B cell (primary cell): ENCODE measurements at regions not wholly inside any gene's neighbourhood (a gene's known extent, or its start where the extent isn't known, plus 50 kb on each side); places are given as distances from the start of the nearest gene placed in this dataset.
"Not testable (repeated sequence)": the region's sequence is repeated elsewhere in the genome, so short reads cannot be mapped to it uniquely, and the experiment has no call there.

Experiments used
- ATAC-seq: fragments of 200-7000 bp; cut with Tn5 transposase; one replicate; pipeline ENCODE4 v1.10.0; 2021; ENCODE audit warnings: low read depth, mild to moderate bottlenecking, moderate number of reproducible peaks, moderate library complexity
- CTCF ChIA-PET: fragments of 350-600 bp; sonication (Branson Sonifier 250); formaldehyde crosslinking; loops from one replicate; lab custom pipeline; 2021; ENCODE audit warnings: antibody characterized with exemption, inconsistent platforms; lab: Charles Lee
- POLR2A ChIA-PET: fragments of 350-600 bp; sonication (Branson Sonifier 250); formaldehyde crosslinking; loops from one replicate; lab custom pipeline; 2021; ENCODE audit warnings: antibody characterized with exemption; lab: Charles Lee
- DNase-seq: peaks from one replicate; pipeline ENCODE4 v3.0.0; 2013
- H2AFZ ChIP-seq: 2 replicates; pipeline ENCODE4 v1.6.1; 2012; ENCODE audit warnings: mild to moderate bottlenecking, low read depth, low read length; ENCODE audit not compliant: insufficient read depth, poor library complexity, severe bottlenecking
- H3K27ac ChIP-seq, 2 donors: 1 replicate in 1 of 2; 2 replicates in 1 of 2; pipeline ENCODE4 v1.5.1; 2012 to 2013; ENCODE audit warnings: low read length in 2 of 2, mild to moderate bottlenecking in 2 of 2, moderate library complexity in 1 of 2
- H3K27me3 ChIP-seq, 4 experiments: fragments of 200-600 bp in 1 of 4; sonication (generic) in 1 of 4; replicated peaks in 1 of 4; 1 replicate in 2 of 4; 2 replicates in 2 of 4; pipeline versions ENCODE4 v1.6.1 to v1.7.0; 2013 to 2016; ENCODE audit warnings: low read length in 3 of 4, mild to moderate bottlenecking in 2 of 4, mixed read lengths in 1 of 4, moderate library complexity in 1 of 4; ENCODE audit not compliant: insufficient read depth in 4 of 4, control insufficient read depth in 3 of 4; ENCODE audit errors: control extremely low read depth in 1 of 4
- H3K36me3 ChIP-seq, 2 experiments: replicated peaks in 1 of 2; 1 replicate in 1 of 2; 2 replicates in 1 of 2; pipeline versions ENCODE4 v1.6.1 to v1.7.1; 2013; ENCODE audit warnings: low read length in 1 of 2; ENCODE audit not compliant: insufficient read depth in 2 of 2, control insufficient read depth in 1 of 2; ENCODE audit errors: control extremely low read depth in 1 of 2, extremely low read depth in 1 of 2
- H3K4me1 ChIP-seq, 2 donors: fragments of 200-600 bp in 1 of 2; sonication (generic) in 1 of 2; 1 replicate in 1 of 2; 2 replicates in 1 of 2; pipeline versions ENCODE4 v1.5.1 to v1.6.1; 2013 to 2017; ENCODE audit warnings: low read length in 2 of 2; ENCODE audit not compliant: control insufficient read depth in 2 of 2, insufficient read depth in 2 of 2
- H3K4me2 ChIP-seq: replicated peaks from 2 replicates; pipeline ENCODE3; 2012; ENCODE audit warnings: mild to moderate bottlenecking, low read depth, low read length; ENCODE audit not compliant: poor library complexity, severe bottlenecking
- H3K4me3 ChIP-seq, 5 experiments: fragments of 200-600 bp in 1 of 5; sonication (generic) in 1 of 5; 1 replicate in 3 of 5; 2 replicates in 2 of 5; pipeline versions ENCODE4 v1.5.1 to v1.7.0; 2011 to 2016; ENCODE audit warnings: low read length in 4 of 5, mild to moderate bottlenecking in 4 of 5, low read depth in 2 of 5, control low read depth in 1 of 5, moderate library complexity in 1 of 5; ENCODE audit not compliant: insufficient read depth in 1 of 5; ENCODE audit errors: control extremely low read depth in 1 of 5, extremely low read depth in 1 of 5
- H3K79me2 ChIP-seq: fragments of 200-600 bp; sonication (generic); one replicate; pipeline ENCODE4 v1.6.0; 2016; ENCODE audit warnings: low read length; ENCODE audit not compliant: control insufficient read depth, insufficient read depth
- H3K9ac ChIP-seq: fragments of 200-600 bp; sonication (generic); 2 replicates; pipeline ENCODE4 v1.6.1; 2017; ENCODE audit warnings: mild to moderate bottlenecking, low read length, moderate library complexity
- H3K9me3 ChIP-seq, 3 donors: one replicate each; pipeline versions ENCODE4 v1.6.1 to v1.7.1; 2013; ENCODE audit warnings: low read length in 2 of 3; ENCODE audit not compliant: control insufficient read depth in 2 of 3, insufficient read depth in 1 of 3; ENCODE audit errors: control extremely low read depth in 1 of 3
- H4K20me1 ChIP-seq: 2 replicates; pipeline ENCODE4 v1.6.0; 2012; ENCODE audit warnings: mild to moderate bottlenecking, low read length; ENCODE audit not compliant: insufficient read depth, control insufficient read depth, poor library complexity, severe bottlenecking
- H3K27ac Mint-ChIP-seq: one replicate; pipeline ENCODE4 v1.8.0; 2021; ENCODE audit warnings: mixed read lengths
- H3K27me3 Mint-ChIP-seq: one replicate; pipeline ENCODE4 v1.8.0; 2021; ENCODE audit warnings: mixed read lengths
- H3K4me1 Mint-ChIP-seq: one replicate; pipeline ENCODE4 v1.8.0; 2021; ENCODE audit warnings: mixed read lengths
- H3K4me3 Mint-ChIP-seq: one replicate; pipeline ENCODE4 v1.8.0; 2021; ENCODE audit warnings: mixed read lengths
- H3K9me3 Mint-ChIP-seq: one replicate; pipeline ENCODE4 v1.8.0; 2022; ENCODE audit warnings: mixed read lengths; ENCODE audit not compliant: insufficient read depth
- EZH2 ChIP-seq: IDR thresholded peaks from 2 replicates; pipeline ENCODE4 v1.6.1; 2012; ENCODE audit warnings: borderline replicate concordance, low read depth, mild to moderate bottlenecking, moderate library complexity, low read length; ENCODE audit not compliant: insufficient read depth, poor library complexity, severe bottlenecking
- WGBS: methylation state at CpG from one replicate; pipeline ENCODE4 v1.1.5; 2013; ENCODE audit warnings: missing lambda C conversion rate; ENCODE audit not compliant: insufficient coverage; 5-methylcytosine and 5-hydroxymethylcytosine counted together
- intact Hi-C: fragments of 100-400 bp; cut with micrococcal nuclease; formaldehyde crosslinking; loops from one replicate; pipeline ENCODE4 v1.10.0; 2022
- TF ChIP-seq, protein P1 (sequence below): fragments of 200-600 bp; IDR thresholded peaks from one replicate; pipeline ENCODE4 v1.8.0; 2022; ENCODE audit warnings: antibody characterized with exemption, mild to moderate bottlenecking

DNA sequence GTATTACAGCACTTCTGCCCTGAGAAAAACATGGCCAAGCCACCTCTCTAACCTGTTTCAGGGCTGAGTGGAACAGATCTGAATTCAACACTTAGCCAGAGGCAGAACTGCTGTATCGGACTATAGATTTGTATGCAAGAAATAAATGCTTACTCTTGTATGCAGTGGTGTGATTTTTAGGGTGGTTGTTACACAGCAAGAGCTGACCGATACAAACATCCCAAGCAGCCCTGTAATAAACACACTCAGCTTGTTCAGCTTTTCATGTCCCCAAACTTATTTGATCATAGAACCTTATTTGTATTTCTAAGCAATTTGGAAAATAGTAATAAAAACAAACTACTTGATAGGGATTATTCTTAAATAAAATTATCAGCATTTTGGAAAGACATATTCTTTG lies 84.9 kb upstream of the RPH3AL start:
- intact Hi-C loops = no loop called here
- no peak overlapping the region for H3K4me3 Mint-ChIP-seq
- H3K4me3 ChIP-seq = no peak overlapping the region
- peaks cover 0 to 8% (median 2%) of the 10 kb centered on the region in 4 experiments for H3K27me3 ChIP-seq
- H3K9me3 ChIP-seq = peaks cover 0 to 1% (median 0%) of the 10 kb centered on the region in 3 donors
- no peak overlapping the region for H3K9ac ChIP-seq
- H3K36me3 ChIP-seq = no peaks in the 10 kb centered on the region
- H2AFZ ChIP-seq = no peak overlapping the region
- no peaks in the 10 kb centered on the region for H3K4me1 Mint-ChIP-seq
- peaks cover 3% of the 10 kb centered on the region for H3K9me3 Mint-ChIP-seq
- DNase-seq = no peak
- peaks cover 15% of the 10 kb centered on the region for H3K27me3 Mint-ChIP-seq
- H4K20me1 ChIP-seq = no peaks in the 10 kb centered on the region
- H3K4me1 ChIP-seq = no peaks in the 10 kb centered on the region
- no peak for ATAC-seq
- no CpG with 5 or more reads among the region's 2 CpGs for WGBS
- CTCF ChIA-PET = interaction anchor here (0.6 kb wide), 1 partner anchor 236 kb away, joined by 3 read pairs; no protein-coding TSS in a partner anchor
- no peak overlapping the region for H3K27ac ChIP-seq
- no peaks in the 10 kb centered on the region for H3K79me2 ChIP-seq
- no peak overlapping the region for H3K27ac Mint-ChIP-seq
- H3K4me2 ChIP-seq = no peak overlapping the region
- TF ChIP-seq EZH2 = no peak
- TF ChIP-seq, protein P1, sequence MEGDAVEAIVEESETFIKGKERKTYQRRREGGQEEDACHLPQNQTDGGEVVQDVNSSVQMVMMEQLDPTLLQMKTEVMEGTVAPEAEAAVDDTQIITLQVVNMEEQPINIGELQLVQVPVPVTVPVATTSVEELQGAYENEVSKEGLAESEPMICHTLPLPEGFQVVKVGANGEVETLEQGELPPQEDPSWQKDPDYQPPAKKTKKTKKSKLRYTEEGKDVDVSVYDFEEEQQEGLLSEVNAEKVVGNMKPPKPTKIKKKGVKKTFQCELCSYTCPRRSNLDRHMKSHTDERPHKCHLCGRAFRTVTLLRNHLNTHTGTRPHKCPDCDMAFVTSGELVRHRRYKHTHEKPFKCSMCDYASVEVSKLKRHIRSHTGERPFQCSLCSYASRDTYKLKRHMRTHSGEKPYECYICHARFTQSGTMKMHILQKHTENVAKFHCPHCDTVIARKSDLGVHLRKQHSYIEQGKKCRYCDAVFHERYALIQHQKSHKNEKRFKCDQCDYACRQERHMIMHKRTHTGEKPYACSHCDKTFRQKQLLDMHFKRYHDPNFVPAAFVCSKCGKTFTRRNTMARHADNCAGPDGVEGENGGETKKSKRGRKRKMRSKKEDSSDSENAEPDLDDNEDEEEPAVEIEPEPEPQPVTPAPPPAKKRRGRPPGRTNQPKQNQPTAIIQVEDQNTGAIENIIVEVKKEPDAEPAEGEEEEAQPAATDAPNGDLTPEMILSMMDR = no peak
- POLR2A ChIA-PET = no interaction called here

DNA sequence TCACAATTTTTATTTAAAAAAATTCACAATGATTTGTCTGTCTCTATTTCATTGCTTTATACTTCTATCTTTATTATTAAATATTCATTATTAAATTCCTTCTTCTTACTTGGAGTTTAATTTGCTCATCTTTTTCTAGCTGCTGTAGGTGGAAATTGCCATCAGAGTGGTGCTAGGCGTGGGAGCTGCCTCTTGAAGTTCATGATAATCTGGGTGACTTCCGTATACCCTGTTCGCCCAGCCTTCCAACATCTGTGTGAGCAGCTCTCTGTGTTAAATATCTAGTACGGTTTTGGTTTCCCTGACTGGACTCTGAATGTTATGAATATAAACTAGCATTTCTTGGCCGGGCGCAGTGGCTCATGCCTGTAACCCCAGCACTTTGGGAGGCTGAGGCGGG lies 84.0 kb upstream of the RPH3AL start:
- no peak overlapping the region for H3K4me3 ChIP-seq
- no peak for DNase-seq
- WGBS = 83% methylated on average over 5 of the region's 7 CpGs
- ATAC-seq = no peak
- no peak overlapping the region for H3K4me2 ChIP-seq
- no peak overlapping the region for H3K27ac ChIP-seq
- CTCF ChIA-PET = no interaction called here
- Mint-ChIP-seq H3K4me3 (no peak overlapping the region), H3K4me1 (no peaks in the 10 kb centered on the region), H3K9me3 (peaks cover 3% of the 10 kb centered on the region), H3K27me3 (peaks cover 15% of the 10 kb centered on the region), H3K27ac (no peak overlapping the region)
- H3K36me3 ChIP-seq = no peaks in the 10 kb centered on the region
- H2AFZ ChIP-seq = no peak overlapping the region
- no peaks in the 10 kb centered on the region for H3K4me1 ChIP-seq
- H3K9ac ChIP-seq = no peak overlapping the region
- H3K27me3 ChIP-seq = peaks cover 0 to 8% (median 2%) of the 10 kb centered on the region in 4 experiments
- POLR2A ChIA-PET = no interaction called here
- intact Hi-C loops = no loop called here
- peaks cover 0 to 1% (median 0%) of the 10 kb centered on the region in 3 donors for H3K9me3 ChIP-seq
- TF ChIP-seq, protein P1 = no peak
- TF ChIP-seq EZH2 = no peak
- no peaks in the 10 kb centered on the region for H3K79me2 ChIP-seq
- no peaks in the 10 kb centered on the region for H4K20me1 ChIP-seq

DNA sequence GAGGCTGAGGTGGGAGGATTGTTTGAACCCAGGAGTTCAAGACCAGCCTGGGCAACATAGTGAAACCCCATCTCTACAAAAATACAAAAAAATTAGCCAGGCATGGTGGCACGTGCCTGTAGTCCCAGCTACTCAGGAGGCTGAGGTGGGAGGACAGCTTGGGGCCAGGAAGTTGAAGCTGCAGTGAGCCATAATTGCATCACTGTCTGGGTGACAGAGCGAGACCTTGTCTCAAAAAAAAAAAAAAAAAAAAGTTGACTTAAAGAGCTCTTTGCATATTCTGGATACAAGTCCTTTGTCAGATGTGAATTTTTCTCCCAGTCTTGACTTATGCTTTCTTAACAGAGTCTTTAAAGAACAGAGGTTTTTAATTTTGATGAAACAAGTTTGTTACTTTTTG lies 79.9 kb upstream of the RPH3AL start:
- H3K27ac Mint-ChIP-seq = not testable (repeated sequence)

More for the DNA sequence above, 79.9 kb upstream of the RPH3AL start:
- H3K4me3 Mint-ChIP-seq, H3K9me3 Mint-ChIP-seq, DNase-seq, H3K27ac ChIP-seq, H3K9ac ChIP-seq, H3K4me1 ChIP-seq, H3K79me2 ChIP-seq, H4K20me1 ChIP-seq, H3K27me3 ChIP-seq, H2AFZ ChIP-seq, H3K4me1 Mint-ChIP-seq, intact Hi-C loops, ATAC-seq, H3K36me3 ChIP-seq, H3K4me3 ChIP-seq, H3K4me2 ChIP-seq: not testable (repeated sequence)
- ChIA-PET POLR2A (interaction anchor here (0.6 kb wide), 1 partner anchor 59 kb away, joined by 5 read pairs; no protein-coding TSS in a partner anchor), CTCF (interaction anchor here (1.2 kb wide), 1 partner anchor 20 kb away, joined by 3 read pairs; no protein-coding TSS in a partner anchor)
- WGBS = 71% methylated on average over 1 of the region's 2 CpGs
- peaks cover 1 to 14% (median 5%) of the 10 kb centered on the region in 3 donors for H3K9me3 ChIP-seq
- peaks cover 18% of the 10 kb centered on the region for H3K27me3 Mint-ChIP-seq
